ENCODE measurements at regions not wholly inside any gene's neighbourhood (a gene's known extent, or its start where the extent isn't known, plus 50 kb on each side); places are given as distances from the start of the nearest gene placed in this dataset.

GRCh38 chr5:121526908-121527307, 324.8 kb upstream of the FTMT start:
- no peak for TF ChIP-seq CTCF (conservative IDR thresholded peaks at IDR 0.05)
- no peak for TF ChIP-seq EZH2 (IDR thresholded peaks at IDR 0.05; ENCODE audit: low read depth)
